ENCODE measurements at regions not wholly inside any gene's neighbourhood (a gene's known extent, or its start where the extent isn't known, plus 50 kb on each side); places are given as distances from the start of the nearest gene placed in this dataset.

DNA sequence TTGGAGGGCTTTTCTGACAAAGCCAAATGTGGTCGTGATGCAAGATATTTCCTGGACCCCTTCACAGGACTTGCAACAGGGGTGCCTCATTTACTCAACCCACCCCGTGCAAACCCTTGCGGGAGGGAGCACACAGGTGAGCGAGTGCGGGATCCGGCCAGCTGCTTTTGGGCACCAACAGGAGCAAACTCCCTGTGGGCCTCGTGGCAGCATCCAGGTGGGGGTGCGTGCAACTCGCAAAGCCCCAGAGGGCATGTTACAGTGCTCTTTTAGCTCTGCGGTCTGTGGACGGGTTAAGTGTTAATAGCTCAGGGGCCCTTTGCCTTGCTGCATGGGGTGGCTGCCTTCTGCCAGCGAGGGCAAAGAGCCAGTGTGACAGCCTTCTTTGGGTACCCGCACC lies 707.6 kb upstream of the MDGA2 start:
- TF ChIP-seq, protein P1, sequence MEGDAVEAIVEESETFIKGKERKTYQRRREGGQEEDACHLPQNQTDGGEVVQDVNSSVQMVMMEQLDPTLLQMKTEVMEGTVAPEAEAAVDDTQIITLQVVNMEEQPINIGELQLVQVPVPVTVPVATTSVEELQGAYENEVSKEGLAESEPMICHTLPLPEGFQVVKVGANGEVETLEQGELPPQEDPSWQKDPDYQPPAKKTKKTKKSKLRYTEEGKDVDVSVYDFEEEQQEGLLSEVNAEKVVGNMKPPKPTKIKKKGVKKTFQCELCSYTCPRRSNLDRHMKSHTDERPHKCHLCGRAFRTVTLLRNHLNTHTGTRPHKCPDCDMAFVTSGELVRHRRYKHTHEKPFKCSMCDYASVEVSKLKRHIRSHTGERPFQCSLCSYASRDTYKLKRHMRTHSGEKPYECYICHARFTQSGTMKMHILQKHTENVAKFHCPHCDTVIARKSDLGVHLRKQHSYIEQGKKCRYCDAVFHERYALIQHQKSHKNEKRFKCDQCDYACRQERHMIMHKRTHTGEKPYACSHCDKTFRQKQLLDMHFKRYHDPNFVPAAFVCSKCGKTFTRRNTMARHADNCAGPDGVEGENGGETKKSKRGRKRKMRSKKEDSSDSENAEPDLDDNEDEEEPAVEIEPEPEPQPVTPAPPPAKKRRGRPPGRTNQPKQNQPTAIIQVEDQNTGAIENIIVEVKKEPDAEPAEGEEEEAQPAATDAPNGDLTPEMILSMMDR (IDR thresholded peaks at IDR 0.05) = no peak
- TF ChIP-seq POLR2A (IDR thresholded peaks at IDR 0.05) = no peak

Data from adrenal gland (tissue), 5 donors.